ENCODE measurements at regions not wholly inside any gene's neighbourhood (a gene's known extent, or its start where the extent isn't known, plus 50 kb on each side); places are given as distances from the start of the nearest gene placed in this dataset.

GRCh38 chr6:66638099-66638498, 931.1 kb upstream of the EYS start:
- intact Hi-C loops (cut with DNase I) = no loop called here
- H3K27me3 ChIP-seq = no peaks in the 10 kb centered on the region
- no peaks in the 10 kb centered on the region for H3K36me3 ChIP-seq
- no peak overlapping the region for H3K4me3 ChIP-seq
- no peak overlapping the region for H3K27ac ChIP-seq
- no peaks in the 10 kb centered on the region for H3K9me3 ChIP-seq
- H3K4me1 ChIP-seq = no peaks in the 10 kb centered on the region
- no peak for TF ChIP-seq POLR2A (IDR thresholded peaks at IDR 0.05)
- TF ChIP-seq CTCF (IDR thresholded peaks at IDR 0.05) = no peak
- no peak for TF ChIP-seq POLR2AphosphoS5 (IDR thresholded peaks at IDR 0.05; ENCODE audit: insufficient read depth in 1 of 2, low read depth in 1 of 2)
- no peak for DNase-seq (ENCODE audit: extremely low spot score in 2 of 2)

GRCh38 chr6:66628917-66629316, 921.9 kb upstream of the EYS start:
- TF ChIP-seq CTCF (IDR thresholded peaks at IDR 0.05) (no peak), POLR2AphosphoS5 (IDR thresholded peaks at IDR 0.05; ENCODE audit: insufficient read depth in 1 of 2, low read depth in 1 of 2) (no peak), POLR2A (IDR thresholded peaks at IDR 0.05) (no peak)
- no peak overlapping the region for H3K27ac ChIP-seq
- no peak overlapping the region for H3K4me3 ChIP-seq
- no peak for DNase-seq (ENCODE audit: extremely low spot score in 2 of 2)
- no peaks in the 10 kb centered on the region for H3K36me3 ChIP-seq
- no peaks in the 10 kb centered on the region for H3K27me3 ChIP-seq
- H3K9me3 ChIP-seq = no peaks in the 10 kb centered on the region
- intact Hi-C loops (cut with DNase I) = no loop called here
- no peaks in the 10 kb centered on the region for H3K4me1 ChIP-seq

GRCh38 chr6:66623050-66623449, 916.0 kb upstream of the EYS start:
- Histone ChIP-seq H3K27me3 (no peaks in the 10 kb centered on the region), H3K4me1 (no peaks in the 10 kb centered on the region), H3K9me3 (no peaks in the 10 kb centered on the region), H3K27ac (no peak overlapping the region), H3K4me3 (no peak overlapping the region), H3K36me3 (no peaks in the 10 kb centered on the region)
- TF ChIP-seq POLR2A (IDR thresholded peaks at IDR 0.05) = no peak
- TF ChIP-seq POLR2AphosphoS5 (IDR thresholded peaks at IDR 0.05; ENCODE audit: insufficient read depth in 1 of 2, low read depth in 1 of 2) = no peak
- no peak for TF ChIP-seq CTCF (IDR thresholded peaks at IDR 0.05)
- intact Hi-C loops (cut with DNase I) = no loop called here
- DNase-seq (ENCODE audit: extremely low spot score in 2 of 2) = no peak

- intact Hi-C loops (cut with DNase I) = no loop called here
- Histone ChIP-seq H3K36me3 (no peaks in the 10 kb centered on the region), H3K4me1 (no peaks in the 10 kb centered on the region), H3K27ac (no peak overlapping the region), H3K4me3 (no peak overlapping the region), H3K9me3 (no peaks in the 10 kb centered on the region), H3K27me3 (no peaks in the 10 kb centered on the region)
- no peak for TF ChIP-seq POLR2AphosphoS5 (IDR thresholded peaks at IDR 0.05; ENCODE audit: insufficient read depth in 1 of 2, low read depth in 1 of 2)
- DNase-seq (ENCODE audit: extremely low spot score in 2 of 2) = no peak
Measured at GRCh38 chr6:66605971-66606370, 898.9 kb upstream of the EYS start.

GRCh38 chr6:66605011-66605410, 898.0 kb upstream of the EYS start:
- no peaks in the 10 kb centered on the region for H3K4me1 ChIP-seq
- H3K27ac ChIP-seq = no peak overlapping the region
- no peaks in the 10 kb centered on the region for H3K9me3 ChIP-seq
- no peaks in the 10 kb centered on the region for H3K27me3 ChIP-seq
- intact Hi-C loops (cut with DNase I) = no loop called here
- no peaks in the 10 kb centered on the region for H3K36me3 ChIP-seq
- DNase-seq (ENCODE audit: extremely low spot score in 2 of 2) = no peak
- TF ChIP-seq POLR2AphosphoS5 (IDR thresholded peaks at IDR 0.05; ENCODE audit: insufficient read depth in 1 of 2, low read depth in 1 of 2) (no peak), CTCF (IDR thresholded peaks at IDR 0.05) (no peak), POLR2A (IDR thresholded peaks at IDR 0.05) (no peak)
- H3K4me3 ChIP-seq = no peak overlapping the region

- intact Hi-C loops (cut with DNase I) = no loop called here
- Histone ChIP-seq H3K4me1 (no peaks in the 10 kb centered on the region), H3K9me3 (no peaks in the 10 kb centered on the region), H3K36me3 (no peaks in the 10 kb centered on the region), H3K27me3 (no peaks in the 10 kb centered on the region), H3K27ac (no peak overlapping the region), H3K4me3 (no peak overlapping the region)
- TF ChIP-seq POLR2AphosphoS5 (IDR thresholded peaks at IDR 0.05; ENCODE audit: insufficient read depth in 1 of 2, low read depth in 1 of 2) (no peak), CTCF (IDR thresholded peaks at IDR 0.05) (no peak), POLR2A (IDR thresholded peaks at IDR 0.05) (no peak)
- DNase-seq (ENCODE audit: extremely low spot score in 2 of 2) = no peak
Measured at GRCh38 chr6:66599541-66599940, 892.5 kb upstream of the EYS start.

Data from vagina (tissue), 2 donors.